ENCODE measurements at regions not wholly inside any gene's neighbourhood (a gene's known extent, or its start where the extent isn't known, plus 50 kb on each side); places are given as distances from the start of the nearest gene placed in this dataset.

GRCh38 chr11:115928811-115929210, 424.6 kb upstream of the CADM1 start:
- TF ChIP-seq CTCF (conservative IDR thresholded peaks at IDR 0.05; ENCODE audit: control insufficient read depth, insufficient read depth, low read depth, low read length), result no peak
- H3K4me3 ChIP-seq (ENCODE audit: control insufficient read depth, low read depth, low read length), result no peak overlapping the region
- DNase-seq (ENCODE audit: low read depth), result no peak

- no peak for DNase-seq (ENCODE audit: low read depth)
- H3K4me3 ChIP-seq (ENCODE audit: control insufficient read depth, low read depth, low read length), result no peak overlapping the region
- TF ChIP-seq CTCF (conservative IDR thresholded peaks at IDR 0.05; ENCODE audit: control insufficient read depth, insufficient read depth, low read depth, low read length), result no peak
These were observed 423.7 kb upstream of the CADM1 start for GRCh38 chr11:115927823-115928329.

- TF ChIP-seq CTCF (conservative IDR thresholded peaks at IDR 0.05; ENCODE audit: control insufficient read depth, insufficient read depth, low read depth, low read length), result no peak
- DNase-seq (ENCODE audit: low read depth), result no peak
- no peak overlapping the region for H3K4me3 ChIP-seq (ENCODE audit: control insufficient read depth, low read depth, low read length)
These were observed 422.4 kb upstream of the CADM1 start for GRCh38 chr11:115926601-115927000.

- no peak for TF ChIP-seq CTCF (conservative IDR thresholded peaks at IDR 0.05; ENCODE audit: control insufficient read depth, insufficient read depth, low read depth, low read length)
- no peak overlapping the region for H3K4me3 ChIP-seq (ENCODE audit: control insufficient read depth, low read depth, low read length)
- no peak for DNase-seq (ENCODE audit: low read depth)
These were observed 421.9 kb upstream of the CADM1 start for GRCh38 chr11:115926138-115926537.

- DNase-seq (ENCODE audit: low read depth), result no peak
These were observed 421.4 kb upstream of the CADM1 start for GRCh38 chr11:115925568-115926090.

GRCh38 chr11:115924744-115925567, 420.7 kb upstream of the CADM1 start:
- no peak overlapping the region for H3K4me3 ChIP-seq (ENCODE audit: control insufficient read depth, low read depth, low read length)
- DNase-seq (ENCODE audit: low read depth), result no peak
- TF ChIP-seq CTCF (conservative IDR thresholded peaks at IDR 0.05; ENCODE audit: control insufficient read depth, insufficient read depth, low read depth, low read length), result no peak

More at GRCh38 chr11:115925568-115926090, 421.4 kb upstream of the CADM1 start:
- no peak for TF ChIP-seq CTCF (conservative IDR thresholded peaks at IDR 0.05; ENCODE audit: control insufficient read depth, insufficient read depth, low read depth, low read length)
- no peak overlapping the region for H3K4me3 ChIP-seq (ENCODE audit: control insufficient read depth, low read depth, low read length)

Data from fibroblast of mammary gland (primary cell).